ENCODE measurements at regions not wholly inside any gene's neighbourhood (a gene's known extent, or its start where the extent isn't known, plus 50 kb on each side); places are given as distances from the start of the nearest gene placed in this dataset.
"Not testable (repeated sequence)": the region's sequence is repeated elsewhere in the genome, so short reads cannot be mapped to it uniquely, and the experiment has no call there.

GRCh38 chr13:90889906-90890834 is 457.3 kb upstream of the MIR17HG start:
- WGBS, 2 donors = 60 to 65% methylated on average over 4 of the region's 4 CpGs
- no peak overlapping the region for H3K4me3 ChIP-seq
- H3K4me1 ChIP-seq = no peaks in the 10 kb centered on the region
- no peaks in the 10 kb centered on the region for H3K9me3 ChIP-seq
- ATAC-seq (no peak), DNase-seq (no peak), FAIRE-seq (no peak)
- no peak overlapping the region for H3K27ac ChIP-seq
- H3K36me3 ChIP-seq = no peaks in the 10 kb centered on the region
- intact Hi-C loops (cut with DNase I) = no loop called here
- TF ChIP-seq CTCF (IDR thresholded peaks at IDR 0.05) = no peak
- no peaks in the 10 kb centered on the region for H3K27me3 ChIP-seq

- H3K27me3 ChIP-seq = no peaks in the 10 kb centered on the region
- no peaks in the 10 kb centered on the region for H3K9me3 ChIP-seq
- TF ChIP-seq CTCF (IDR thresholded peaks at IDR 0.05) = no peak
- no peaks in the 10 kb centered on the region for H3K36me3 ChIP-seq
- no peak for DNase-seq
- WGBS, 2 donors = 81 to 91% methylated on average over 2 of the region's 2 CpGs
- intact Hi-C loops (cut with DNase I) = no loop called here
- no peak for ATAC-seq
- FAIRE-seq = no peak
- no peaks in the 10 kb centered on the region for H3K4me1 ChIP-seq
- H3K4me3 ChIP-seq = no peak overlapping the region
- H3K27ac ChIP-seq = no peak overlapping the region
These were observed 456.2 kb upstream of the MIR17HG start for GRCh38 chr13:90891329-90891728.

DNA sequence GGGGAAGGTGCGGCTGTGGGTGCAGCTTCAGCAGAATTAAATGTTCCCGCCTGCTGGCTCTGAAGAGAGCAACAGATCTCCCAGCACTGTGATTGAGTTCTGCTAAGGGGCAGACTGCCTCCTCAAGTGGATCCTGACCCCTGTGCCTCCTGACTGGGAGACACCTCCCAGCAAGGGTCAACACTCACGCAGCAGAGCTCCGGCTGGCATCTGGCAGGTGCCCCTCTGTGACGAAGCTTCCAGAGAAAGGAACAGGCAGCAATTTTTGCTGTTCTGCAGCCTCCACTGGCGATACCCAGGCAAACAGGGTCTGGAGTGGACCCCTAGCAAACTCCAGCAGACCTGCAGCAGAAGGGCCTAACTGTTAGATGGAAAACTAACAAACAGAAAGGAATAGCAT is 454.3 kb upstream of the MIR17HG start:
- H3K27me3 ChIP-seq; H3K36me3 ChIP-seq; H3K9me3 ChIP-seq; H3K4me3 ChIP-seq; H3K4me1 ChIP-seq; intact Hi-C loops (cut with DNase I); H3K27ac ChIP-seq; FAIRE-seq; ATAC-seq: not testable (repeated sequence)
- DNase-seq = peak in 1 of 6 donors; percentile 27
- WGBS, 2 donors = 79 to 80% methylated on average over 6 of the region's 6 CpGs

DNA sequence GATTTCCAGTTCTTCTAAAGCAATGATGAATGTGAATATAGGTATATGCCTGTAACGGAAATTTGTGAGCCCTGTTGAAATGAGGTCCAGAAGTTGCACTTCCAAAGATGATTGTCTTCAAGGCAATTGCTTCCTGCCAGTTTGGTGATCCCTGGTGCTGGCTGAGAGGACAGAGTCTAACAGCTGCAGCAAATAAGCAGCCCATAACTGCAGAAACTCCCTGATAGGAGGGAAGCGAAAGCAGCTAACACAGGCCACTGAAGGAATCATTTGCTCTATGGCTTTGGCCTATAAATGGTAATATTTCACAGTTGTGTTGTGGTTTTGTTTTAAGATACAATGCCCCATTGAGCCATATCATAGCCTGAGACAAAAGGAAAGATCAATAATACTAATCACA is 451.5 kb upstream of the MIR17HG start:
- FAIRE-seq (no peak), ATAC-seq (no peak), DNase-seq (no peak)
- no peaks in the 10 kb centered on the region for H3K9me3 ChIP-seq
- intact Hi-C loops (cut with DNase I) = no loop called here
- H3K27ac ChIP-seq = no peak overlapping the region
- no peak for TF ChIP-seq CTCF (IDR thresholded peaks at IDR 0.05)
- H3K27me3 ChIP-seq = no peaks in the 10 kb centered on the region
- H3K4me3 ChIP-seq = no peak overlapping the region
- no peaks in the 10 kb centered on the region for H3K36me3 ChIP-seq
- no peaks in the 10 kb centered on the region for H3K4me1 ChIP-seq
- 34 to 44% methylated on average over 2 of the region's 2 CpGs for WGBS, 2 donors

DNA sequence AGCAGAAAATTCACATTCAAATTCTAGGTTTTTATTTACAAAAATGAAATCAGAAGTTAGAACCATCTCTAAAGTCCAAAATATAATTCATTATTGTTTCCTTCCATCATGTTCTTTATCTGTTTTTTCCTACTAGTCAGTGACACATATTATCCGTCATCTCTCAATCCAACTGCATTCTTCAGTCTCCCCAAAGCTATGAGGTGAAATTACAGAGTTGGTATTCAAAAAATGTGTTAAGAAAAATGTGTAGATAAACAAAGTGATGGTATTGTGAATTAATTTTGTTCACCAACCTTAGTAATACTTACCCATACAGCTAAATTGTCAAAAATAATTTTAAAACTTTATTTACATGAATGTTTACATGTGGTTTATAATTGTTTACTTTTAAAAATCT is 448.7 kb upstream of the MIR17HG start:
- no peaks in the 10 kb centered on the region for H3K9me3 ChIP-seq

More for the DNA sequence above, 448.7 kb upstream of the MIR17HG start:
- 90 to 94% methylated on average over 1 of the region's 1 CpG for WGBS, 2 donors
- intact Hi-C loops (cut with DNase I) = no loop called here
- no peak for TF ChIP-seq CTCF (IDR thresholded peaks at IDR 0.05)
- H3K36me3 ChIP-seq = no peaks in the 10 kb centered on the region
- no peaks in the 10 kb centered on the region for H3K4me1 ChIP-seq
- FAIRE-seq (no peak), DNase-seq (no peak), ATAC-seq (no peak)
- H3K27ac ChIP-seq = no peak overlapping the region
- H3K4me3 ChIP-seq = no peak overlapping the region
- H3K27me3 ChIP-seq = peaks cover 0 to 3% (median 0%) of the 10 kb centered on the region in 4 donors
